ENCODE measurements at regions not wholly inside any gene's neighbourhood (a gene's known extent, or its start where the extent isn't known, plus 50 kb on each side); places are given as distances from the start of the nearest gene placed in this dataset.

DNA sequence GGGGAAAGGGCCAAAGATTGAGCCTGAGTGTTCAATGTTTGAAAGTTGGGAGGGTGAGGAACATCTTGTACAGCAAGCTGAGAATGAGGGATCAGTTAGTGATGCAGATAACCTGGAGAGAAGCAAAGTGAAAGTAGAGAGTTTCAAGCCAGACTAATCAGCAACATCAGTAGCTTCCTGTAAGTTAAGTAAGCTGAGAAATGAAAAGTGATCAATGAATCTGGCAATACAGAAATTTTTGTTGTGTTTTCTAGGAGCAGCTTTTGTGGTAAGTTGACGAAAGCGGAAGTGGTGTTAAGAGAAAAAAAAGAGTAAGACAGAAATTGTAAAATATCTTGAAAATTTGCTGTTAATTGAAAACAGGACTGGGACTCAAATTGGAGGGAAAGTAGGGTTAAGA is 855.5 kb upstream of the MAP3K7 start:
- DNase-seq (ENCODE audit: low read depth in 2 of 3, low spot score in 1 of 3) = no peak

DNA sequence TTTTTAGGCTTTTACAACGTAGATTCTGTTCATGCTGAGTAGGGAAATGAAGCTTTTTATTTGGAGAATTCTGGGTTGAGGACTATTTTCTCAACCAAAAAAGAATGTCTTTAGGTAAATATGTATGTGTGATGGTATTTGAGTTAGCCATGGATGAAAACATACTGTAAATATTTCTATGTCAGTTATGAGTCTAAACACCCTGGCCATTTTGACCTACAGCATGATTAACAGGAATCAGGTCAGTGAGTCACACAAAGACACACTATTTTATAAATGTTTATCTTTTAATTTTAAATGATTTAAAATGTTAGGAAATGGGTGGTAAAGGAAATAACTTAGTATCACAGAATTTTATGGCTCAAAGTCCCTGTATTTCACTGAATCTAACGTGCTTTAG is 851.7 kb upstream of the MAP3K7 start:
- no peak for DNase-seq (ENCODE audit: low read depth in 2 of 3, low spot score in 1 of 3)

DNA sequence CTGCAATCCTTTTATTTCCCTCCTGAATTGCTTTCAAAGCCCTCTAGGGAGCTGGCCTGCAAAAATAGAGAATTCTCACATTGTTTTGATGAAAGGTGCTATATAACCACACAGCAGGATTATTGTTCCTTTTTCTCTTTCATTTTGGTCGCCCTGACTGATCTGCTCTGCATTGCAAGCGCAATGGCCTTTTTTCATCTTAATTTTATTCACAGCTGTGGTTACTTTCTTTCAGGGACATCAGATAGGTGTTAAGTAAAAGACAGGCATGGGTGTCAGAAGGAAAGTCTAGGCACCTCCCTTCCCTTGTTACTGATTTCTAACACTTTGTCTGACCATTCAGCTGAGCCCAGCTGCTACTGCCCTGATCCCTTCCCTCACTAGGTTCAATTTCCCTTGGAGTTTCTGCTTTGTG is 850.5 kb upstream of the MAP3K7 start:
- DNase-seq (ENCODE audit: low read depth in 2 of 3, low spot score in 1 of 3) = no peak

DNA sequence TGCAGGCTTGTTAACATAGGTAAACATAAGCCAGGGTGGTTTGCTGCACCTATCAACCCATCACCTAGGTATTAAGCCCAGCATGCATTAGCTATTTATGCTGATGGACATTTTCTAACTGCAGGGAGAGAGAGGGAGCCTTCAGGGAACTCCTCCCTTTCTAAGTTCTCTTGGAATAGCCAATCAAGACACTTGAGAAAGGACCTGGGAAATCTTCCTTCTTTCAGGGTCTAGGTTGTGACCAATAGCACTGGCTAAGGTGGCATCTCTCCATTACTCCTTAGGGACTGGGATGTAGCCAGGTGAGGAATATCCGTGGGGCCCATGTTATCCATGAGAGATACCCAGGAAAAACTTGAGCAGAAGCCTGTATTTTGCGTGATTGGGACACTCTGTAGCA is 849.6 kb upstream of the MAP3K7 start:
- DNase-seq (ENCODE audit: low read depth in 2 of 3, low spot score in 1 of 3) = no peak

DNA sequence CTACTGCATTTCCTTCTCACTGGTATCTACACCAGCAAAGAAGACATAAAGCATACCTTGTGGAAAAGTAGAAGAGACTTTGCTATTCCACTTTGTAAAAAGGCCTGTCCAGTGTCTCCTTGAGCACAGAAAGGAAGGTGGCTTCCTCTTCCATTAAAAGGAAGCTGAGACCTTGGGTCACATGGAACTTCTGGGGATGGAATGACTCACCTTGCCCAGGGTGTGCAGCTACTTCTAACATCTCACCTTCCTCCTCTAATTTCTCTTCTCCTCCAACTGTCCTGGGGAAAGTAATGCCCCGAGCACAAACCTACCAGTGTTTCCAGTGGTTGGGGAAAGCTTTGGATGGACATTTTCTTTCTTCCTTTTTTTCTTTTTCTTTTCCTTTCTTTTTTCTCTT is 848.8 kb upstream of the MAP3K7 start:
- no peak for DNase-seq (ENCODE audit: low read depth in 2 of 3, low spot score in 1 of 3)

DNA sequence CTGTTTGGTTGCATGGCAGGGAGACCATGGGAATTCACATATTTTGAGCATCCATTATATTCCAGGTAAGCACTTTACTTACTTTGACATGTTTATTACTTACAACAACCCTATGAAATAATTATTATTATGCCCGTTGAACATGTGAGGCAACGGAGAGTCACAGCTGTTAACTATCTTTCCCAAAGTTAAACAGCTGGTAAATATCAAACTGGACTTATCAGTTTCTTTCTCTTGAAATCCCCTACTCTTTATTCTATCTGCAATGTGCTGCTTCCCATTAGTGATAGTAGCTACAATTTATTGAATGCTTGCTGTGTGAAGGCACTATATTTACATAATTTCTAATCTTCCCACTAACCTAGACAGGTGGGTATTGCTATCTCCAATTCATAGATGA is 847.7 kb upstream of the MAP3K7 start:
- no peak for DNase-seq (ENCODE audit: low read depth in 2 of 3, low spot score in 1 of 3)

DNA sequence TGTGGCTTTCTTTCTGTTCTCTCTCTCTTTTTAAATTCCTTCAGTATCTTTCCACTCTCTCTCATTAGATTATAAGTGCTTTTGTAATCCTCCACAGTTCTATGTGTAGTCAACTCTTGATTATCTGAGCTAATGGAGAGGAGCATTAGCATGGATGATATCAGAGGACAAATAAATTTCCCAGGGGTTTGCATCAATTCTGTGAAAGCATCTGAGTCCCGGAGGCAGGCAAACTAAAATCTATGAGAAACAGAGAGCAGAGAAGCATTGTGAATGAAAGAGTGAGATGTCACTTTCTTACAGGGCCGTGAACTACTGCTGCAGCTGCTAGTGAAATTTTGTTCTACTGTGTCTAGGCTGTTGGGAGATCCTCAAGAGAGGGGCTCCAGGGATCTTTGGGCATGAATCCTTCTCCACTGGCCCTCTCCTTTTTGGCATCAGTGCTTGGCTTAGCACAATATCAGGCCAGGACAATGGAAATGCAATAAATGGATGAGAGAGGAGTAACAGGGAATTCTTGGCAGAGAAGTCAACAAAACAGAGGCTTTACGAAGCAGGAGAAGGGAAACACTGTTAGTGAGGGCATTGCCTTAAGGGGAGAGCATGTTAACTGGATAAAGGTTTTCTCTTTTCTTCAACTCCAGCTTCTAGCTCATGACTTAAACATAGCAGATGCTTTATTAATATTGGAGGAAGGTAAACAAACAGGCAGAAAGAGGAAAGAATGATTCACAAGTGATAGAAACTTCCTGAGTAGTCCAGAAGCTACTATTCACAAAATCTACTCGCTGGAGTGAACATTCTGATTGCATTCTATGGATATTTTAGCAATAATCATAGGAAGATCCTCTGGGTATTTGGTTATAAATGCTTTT is 847.0 kb upstream of the MAP3K7 start:
- DNase-seq (ENCODE audit: low read depth in 2 of 3, low spot score in 1 of 3) = no peak

DNA sequence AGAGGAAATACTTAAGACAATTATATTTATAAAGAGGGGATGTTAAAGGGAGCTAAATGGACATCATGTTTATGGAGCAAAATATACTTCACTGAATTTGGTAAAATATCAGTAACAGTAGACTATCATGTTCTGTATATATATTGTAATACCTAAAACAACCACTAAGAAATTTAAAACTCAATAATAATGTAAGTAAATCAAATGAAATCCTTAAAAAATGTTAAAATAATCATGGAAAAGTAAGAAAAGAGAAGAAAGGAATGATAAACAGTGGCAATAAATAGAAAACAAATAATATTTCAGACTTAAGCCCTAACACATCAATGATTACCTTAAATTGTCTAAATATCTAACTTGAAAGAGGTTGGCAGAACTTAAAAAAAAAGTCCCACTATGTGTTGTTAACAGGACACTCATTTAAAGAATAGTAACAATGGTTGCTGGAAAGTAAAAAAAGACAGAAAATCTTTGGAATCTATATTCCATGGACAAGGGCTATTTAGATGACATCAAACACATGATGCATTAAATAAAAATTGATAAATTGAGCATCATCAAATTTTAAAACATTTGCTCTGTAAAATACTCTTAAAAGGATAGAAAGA is 842.2 kb upstream of the MAP3K7 start:
- no peak for DNase-seq (ENCODE audit: low read depth in 2 of 3, low spot score in 1 of 3)

DNA sequence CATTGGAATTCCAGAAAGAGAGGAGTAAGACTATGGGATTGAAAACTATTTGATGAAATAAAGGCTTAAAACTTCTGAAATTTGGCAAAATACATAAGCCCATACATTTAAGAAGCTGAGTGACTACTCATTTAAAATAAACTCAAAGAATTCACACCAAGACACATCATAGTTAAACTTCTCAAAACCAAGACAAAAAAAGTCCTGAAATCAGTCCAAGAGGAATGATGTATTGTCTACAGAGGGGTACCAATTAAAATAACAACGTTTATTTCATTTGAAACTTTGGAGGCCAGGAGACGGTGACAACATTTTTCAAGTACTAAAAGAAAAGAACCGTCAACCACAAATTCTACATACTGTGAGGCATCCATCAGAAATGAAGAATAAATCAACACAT is 841.4 kb upstream of the MAP3K7 start:
- DNase-seq (ENCODE audit: low read depth in 2 of 3, low spot score in 1 of 3) = no peak

DNA sequence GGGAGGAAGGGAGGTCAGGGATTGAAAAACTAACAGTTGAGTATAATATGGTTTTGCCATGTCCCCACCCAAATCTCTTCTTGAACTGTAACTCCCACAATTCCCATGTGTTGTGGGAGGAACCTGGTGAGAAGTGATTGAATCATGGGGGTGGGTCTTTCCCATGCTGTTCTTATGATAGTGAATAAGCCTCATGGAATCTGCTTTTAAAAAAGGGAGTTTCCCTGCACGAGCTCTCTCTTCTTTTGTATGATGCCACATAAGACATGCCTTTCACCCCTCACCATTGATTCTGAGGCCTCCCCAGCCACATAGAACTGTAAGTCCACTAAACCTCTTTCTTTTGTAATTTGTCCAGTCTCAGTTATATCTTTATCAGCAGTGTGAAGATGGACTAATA is 833.4 kb upstream of the MAP3K7 start:
- DNase-seq (ENCODE audit: low read depth in 2 of 3, low spot score in 1 of 3) = no peak

DNA sequence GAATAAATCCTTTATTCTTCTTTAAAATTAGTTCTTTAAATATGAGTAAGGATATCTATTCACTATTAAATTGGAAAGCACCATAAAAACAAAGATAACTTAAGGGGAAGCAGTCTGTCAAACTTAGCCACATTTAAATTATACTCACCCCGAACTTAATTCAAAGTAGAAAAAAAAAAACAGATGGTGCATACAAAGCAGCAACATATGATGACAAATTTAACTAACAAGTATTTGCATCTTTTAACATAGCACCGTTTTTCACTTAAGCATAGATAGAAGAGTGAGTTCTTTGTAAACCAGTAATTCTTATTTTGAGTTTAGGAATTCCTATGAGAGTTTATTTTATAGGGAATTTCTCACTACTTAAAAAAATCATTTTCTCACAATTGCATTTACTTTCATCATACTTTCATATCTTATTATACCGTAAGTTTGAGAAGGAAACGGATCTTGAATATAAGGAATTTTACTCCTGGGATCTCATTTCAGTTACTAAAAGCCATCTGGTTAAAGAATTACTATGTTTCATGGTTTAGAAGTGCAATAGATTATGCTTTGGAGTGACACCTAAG is 828.2 kb upstream of the MAP3K7 start:
- DNase-seq (ENCODE audit: low read depth in 2 of 3, low spot score in 1 of 3) = no peak

DNA sequence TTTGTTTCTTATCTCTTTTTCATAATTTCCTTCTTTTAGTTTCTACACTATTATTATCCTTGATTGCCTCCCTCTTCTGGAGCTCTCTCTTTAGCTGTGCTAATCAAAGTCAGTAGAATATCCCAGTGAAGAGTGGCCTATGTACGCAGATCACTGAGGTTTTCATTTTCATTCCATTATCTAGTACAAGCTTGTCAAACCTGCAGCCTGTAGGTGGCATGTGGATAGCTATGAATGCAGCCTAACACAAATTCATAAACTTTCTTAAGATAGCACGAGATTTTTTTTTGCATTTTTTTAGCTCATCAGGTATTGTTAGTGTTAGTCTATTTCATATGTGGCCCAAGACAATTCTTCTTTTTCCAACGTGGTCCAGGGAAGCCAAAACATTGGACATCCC is 825.7 kb upstream of the MAP3K7 start:
- DNase-seq (ENCODE audit: low read depth in 2 of 3, low spot score in 1 of 3) = no peak

DNA sequence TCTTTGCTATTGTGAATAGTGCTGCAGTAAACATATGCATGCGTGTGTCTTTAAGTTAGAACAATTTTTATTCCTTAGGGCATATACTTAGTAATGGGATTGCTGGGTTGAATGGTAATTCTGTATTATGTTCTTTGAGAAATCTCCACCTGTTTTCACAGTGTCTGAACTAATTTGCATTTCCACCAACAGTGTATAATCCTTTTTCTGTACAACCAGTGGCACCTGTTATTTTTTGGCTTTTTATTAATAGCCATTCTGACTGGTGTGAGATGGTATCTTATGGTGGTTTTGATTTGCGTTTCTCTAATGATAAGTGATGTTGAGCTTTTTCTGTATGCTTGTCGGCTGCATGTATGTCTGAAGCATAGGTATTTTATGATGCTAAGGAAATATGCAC is 820.8 kb upstream of the MAP3K7 start:
- DNase-seq (ENCODE audit: low read depth in 2 of 3, low spot score in 1 of 3) = no peak

DNA sequence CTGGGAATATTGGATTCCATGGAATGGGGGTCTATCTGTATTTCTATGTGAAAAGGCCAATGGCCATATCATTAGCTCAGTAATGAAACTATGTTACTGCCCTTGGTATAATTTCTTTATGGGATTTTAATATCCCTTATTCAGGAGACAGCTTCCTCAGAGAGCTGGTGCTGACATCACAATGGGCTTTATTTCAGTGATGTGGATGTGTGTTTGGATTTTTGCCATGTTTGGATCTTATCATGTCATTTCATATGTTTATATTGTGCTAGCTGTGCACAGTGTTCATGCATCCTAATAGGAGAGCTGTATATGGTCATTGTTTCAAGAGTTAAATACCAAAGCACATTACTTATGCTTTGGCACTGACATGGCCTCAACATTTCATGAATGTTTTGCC is 806.1 kb upstream of the MAP3K7 start:
- no peak for DNase-seq (ENCODE audit: low read depth in 2 of 3, low spot score in 1 of 3)

DNA sequence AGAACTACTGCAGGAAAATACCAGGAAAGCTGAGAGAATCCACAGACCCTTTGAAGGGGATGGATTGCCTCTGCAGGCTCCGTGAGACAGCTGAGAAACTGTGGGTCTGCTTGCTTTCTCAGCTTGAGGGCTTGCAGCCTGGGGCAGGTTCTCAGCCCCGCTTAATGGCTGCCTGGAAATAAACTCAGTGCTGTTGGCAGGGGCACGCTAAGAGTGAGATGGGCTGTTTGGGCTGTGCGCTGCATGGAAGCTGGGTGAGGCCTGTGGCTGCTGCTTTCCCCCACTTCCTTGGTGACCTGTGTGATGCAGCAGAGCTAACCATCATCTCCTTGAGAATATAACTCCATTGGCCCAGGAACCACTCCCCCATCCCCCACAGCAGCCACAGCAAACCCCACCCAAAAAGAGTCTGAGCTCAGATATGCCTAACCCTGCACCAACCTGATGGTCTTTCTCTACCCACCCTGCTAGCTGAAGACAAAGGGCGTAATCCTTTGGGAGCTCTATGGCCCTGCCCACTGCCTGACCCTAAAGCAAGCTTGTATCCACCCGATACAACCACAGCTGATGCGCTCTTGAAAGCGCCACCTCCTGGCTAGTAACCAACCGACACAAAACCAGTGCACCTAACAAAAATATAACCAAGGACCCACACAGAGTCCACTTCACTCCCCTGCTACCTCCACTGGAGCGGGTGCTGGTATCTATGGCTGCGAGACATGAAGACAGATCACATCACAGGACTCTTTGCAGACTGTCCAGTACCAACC is 800.6 kb upstream of the MAP3K7 start:
- DNase-seq (ENCODE audit: low read depth in 2 of 3, low spot score in 1 of 3) = no peak

DNA sequence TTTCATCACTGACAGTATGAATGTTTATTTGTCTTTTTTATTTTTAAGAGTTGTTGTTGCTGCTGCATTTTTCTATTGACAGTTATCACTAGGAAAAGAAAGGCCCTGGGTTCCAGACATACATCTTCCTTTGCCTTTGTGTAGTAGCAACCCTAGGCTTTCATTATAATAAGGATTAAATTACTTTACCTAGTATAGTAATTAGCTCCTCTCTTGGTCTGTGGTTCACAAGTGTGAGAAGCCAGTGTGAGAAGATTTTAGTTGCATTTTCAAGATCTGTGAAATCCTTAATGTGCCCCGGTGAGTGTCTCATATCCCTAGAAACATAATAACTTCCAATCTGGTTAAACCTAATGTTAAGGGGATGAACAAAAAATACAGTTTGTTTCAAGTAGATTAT is 799.3 kb upstream of the MAP3K7 start:
- DNase-seq (ENCODE audit: low read depth in 2 of 3, low spot score in 1 of 3) = no peak

DNA sequence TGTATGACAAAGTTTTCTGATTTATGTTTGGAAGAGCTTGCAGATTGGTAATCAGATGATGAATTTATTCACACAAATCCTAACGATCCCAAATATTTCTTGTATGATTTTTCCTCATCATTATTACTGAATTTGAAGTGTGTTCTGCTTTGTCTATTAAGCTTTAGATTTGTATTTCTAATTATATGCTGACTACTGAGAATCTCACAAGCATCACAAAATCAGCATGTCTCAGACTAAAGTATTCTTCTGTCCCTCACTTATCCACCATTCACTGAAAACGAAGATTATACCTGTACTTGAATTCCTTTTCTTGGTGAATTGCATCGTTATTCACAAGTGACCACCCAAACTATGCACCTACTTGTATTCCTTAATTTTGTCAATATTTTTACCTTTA is 796.3 kb upstream of the MAP3K7 start:
- DNase-seq (ENCODE audit: low read depth in 2 of 3, low spot score in 1 of 3) = no peak

DNA sequence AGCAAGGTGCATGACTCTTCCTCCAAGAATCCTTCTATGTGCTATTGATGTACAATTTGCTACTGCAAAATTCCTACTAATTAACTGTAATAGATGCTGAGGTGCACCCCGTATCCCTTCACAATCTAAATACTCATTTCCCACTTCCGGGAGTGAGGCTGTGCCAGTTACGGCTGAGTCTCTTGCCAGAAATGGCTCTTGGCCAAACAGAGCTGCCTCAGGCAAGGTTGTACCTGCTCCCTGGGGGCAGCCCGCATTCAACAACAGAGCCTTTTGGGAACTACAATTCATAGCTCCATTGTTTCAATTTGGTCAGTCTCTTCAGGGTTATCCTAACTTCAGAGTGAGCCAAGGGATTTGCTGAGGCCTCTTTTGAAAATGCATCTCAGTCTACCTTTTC is 789.8 kb upstream of the MAP3K7 start:
- DNase-seq (ENCODE audit: low read depth in 2 of 3, low spot score in 1 of 3) = no peak

DNA sequence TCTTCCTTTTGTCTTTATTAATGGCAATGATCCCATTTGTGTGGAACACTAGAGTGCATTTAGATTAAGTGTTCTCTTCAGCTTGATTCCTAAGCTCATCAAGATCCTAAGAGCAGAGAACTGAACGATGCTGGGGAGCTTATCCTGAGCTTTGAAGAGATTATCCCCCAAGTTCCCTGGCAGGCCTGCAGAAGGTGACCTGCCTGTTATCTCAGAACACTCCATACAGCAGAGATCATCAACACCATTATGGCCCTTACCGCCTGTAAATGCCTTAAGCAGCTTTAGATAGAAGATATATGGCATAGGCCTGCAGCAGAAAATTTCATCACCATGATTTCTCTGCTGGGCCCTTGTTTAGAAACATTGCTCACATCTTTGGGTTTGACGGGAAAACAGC is 779.9 kb upstream of the MAP3K7 start:
- DNase-seq (ENCODE audit: low read depth in 2 of 3, low spot score in 1 of 3) = no peak

DNA sequence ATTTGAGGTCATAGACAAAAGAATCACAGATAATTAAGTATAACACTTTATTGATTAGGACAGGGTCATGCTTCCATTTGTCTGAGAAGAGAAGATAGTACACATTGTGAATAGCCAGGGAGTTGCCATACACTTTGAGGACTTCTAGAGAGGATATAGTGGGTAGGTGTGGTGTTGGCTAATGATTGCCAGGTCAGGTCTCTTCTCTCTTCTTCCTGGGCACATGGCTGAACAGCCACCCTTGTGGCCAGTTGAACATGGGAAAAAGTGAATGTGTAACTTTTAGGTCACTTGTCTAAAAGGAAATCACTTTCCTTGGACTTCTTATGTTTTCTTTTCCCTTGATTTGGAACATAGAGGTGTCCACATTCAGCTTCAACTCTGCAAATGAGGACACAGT is 772.1 kb upstream of the MAP3K7 start:
- no peak for DNase-seq (ENCODE audit: low read depth in 2 of 3, low spot score in 1 of 3)

DNA sequence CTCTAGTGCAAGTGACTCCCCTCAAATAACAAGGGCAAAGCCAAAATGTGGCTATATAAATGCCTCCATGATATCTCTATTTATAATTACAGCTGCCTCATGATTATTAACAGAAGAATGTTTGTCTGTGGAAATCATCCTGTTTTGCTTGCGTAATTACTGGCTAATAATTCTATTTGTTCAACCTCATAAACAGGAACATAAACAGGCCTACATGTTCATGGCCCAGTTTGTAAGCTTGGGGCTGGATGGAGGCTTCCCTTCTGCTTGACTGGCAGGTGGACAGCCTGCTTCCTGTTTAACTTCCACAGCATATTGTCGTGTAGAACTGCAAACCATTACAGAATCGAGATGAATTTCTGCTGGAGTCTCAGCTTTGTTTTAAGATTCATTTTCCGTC is 766.0 kb upstream of the MAP3K7 start:
- no peak for DNase-seq (ENCODE audit: low read depth in 2 of 3, low spot score in 1 of 3)

DNA sequence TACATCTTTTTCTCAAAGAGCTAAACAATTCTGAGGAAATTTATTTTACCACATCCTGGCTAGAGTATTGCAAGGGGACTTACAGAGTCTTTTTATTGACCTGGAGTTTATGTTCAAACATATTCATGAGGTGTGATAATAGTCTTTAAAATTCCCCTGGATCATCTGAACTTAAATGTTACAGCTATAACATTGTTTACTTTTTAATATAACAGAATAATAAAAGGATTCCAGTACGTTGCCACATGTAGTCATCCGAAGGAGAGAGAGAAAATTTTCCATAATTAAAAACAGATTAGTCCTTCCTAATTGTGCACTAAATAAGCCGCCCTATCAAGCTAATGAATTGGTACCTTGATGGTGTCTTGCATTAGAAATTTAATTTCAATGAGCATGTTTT is 765.4 kb upstream of the MAP3K7 start:
- no peak for DNase-seq (ENCODE audit: low read depth in 2 of 3, low spot score in 1 of 3)

Measured in stimulated activated CD4-positive, alpha-beta T cell treated with anti-CD3 and anti-CD28 coated beads, Interleukin-12 subunit alpha, Interleukin-12 subunit beta, amount 100 ng/mL, for 48 hours (primary cell).